ENCODE measurements at regions not wholly inside any gene's neighbourhood (a gene's known extent, or its start where the extent isn't known, plus 50 kb on each side); places are given as distances from the start of the nearest gene placed in this dataset.

GRCh38 chr1:87219626-87220025 is 109.1 kb upstream of the LMO4 start:
- no peak for TF ChIP-seq POLR2A (IDR thresholded peaks at IDR 0.05; ENCODE audit: low read depth)
- TF ChIP-seq CTCF (IDR thresholded peaks at IDR 0.05), result no peak

Measured in esophagus muscularis mucosa (tissue), 3 donors.